Right lobe of liver (tissue), 4 donors: ENCODE measurements at regions not wholly inside any gene's neighbourhood (a gene's known extent, or its start where the extent isn't known, plus 50 kb on each side); places are given as distances from the start of the nearest gene placed in this dataset.

Source experiments
- POLR2A ChIP-seq: fragments of 450-650 bp; IDR thresholded peaks from one replicate; pipeline ENCODE4 v1.6.1; 2017; ENCODE audit warnings: antibody characterized with exemption, mild to moderate bottlenecking
- TF ChIP-seq, protein P1 (sequence below), 4 donors: fragments of 200-600 bp in 3 of 4; fragments of 450-650 bp in 1 of 4; IDR thresholded peaks; one replicate each; pipeline versions ENCODE4 v1.5.1 to v1.8.0; 2016 to 2022; ENCODE audit warnings: antibody characterized with exemption in 4 of 4, mild to moderate bottlenecking in 2 of 4
- donor health status: DM: no; HTN: no; CAD: no.
- donor health status: DM: no; HTN: no; CAD: no.
- donor health status: DM: no; HTN: yes; CAD: no.

- TF ChIP-seq, protein P1, sequence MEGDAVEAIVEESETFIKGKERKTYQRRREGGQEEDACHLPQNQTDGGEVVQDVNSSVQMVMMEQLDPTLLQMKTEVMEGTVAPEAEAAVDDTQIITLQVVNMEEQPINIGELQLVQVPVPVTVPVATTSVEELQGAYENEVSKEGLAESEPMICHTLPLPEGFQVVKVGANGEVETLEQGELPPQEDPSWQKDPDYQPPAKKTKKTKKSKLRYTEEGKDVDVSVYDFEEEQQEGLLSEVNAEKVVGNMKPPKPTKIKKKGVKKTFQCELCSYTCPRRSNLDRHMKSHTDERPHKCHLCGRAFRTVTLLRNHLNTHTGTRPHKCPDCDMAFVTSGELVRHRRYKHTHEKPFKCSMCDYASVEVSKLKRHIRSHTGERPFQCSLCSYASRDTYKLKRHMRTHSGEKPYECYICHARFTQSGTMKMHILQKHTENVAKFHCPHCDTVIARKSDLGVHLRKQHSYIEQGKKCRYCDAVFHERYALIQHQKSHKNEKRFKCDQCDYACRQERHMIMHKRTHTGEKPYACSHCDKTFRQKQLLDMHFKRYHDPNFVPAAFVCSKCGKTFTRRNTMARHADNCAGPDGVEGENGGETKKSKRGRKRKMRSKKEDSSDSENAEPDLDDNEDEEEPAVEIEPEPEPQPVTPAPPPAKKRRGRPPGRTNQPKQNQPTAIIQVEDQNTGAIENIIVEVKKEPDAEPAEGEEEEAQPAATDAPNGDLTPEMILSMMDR (IDR thresholded peaks at IDR 0.05): no peak
- TF ChIP-seq POLR2A: no peak
Measured at GRCh38 chr12:63041601-63042000, 106.7 kb upstream of the PPM1H start.
